ENCODE measurements at regions not wholly inside any gene's neighbourhood (a gene's known extent, or its start where the extent isn't known, plus 50 kb on each side); places are given as distances from the start of the nearest gene placed in this dataset.

- no peak for DNase-seq (ENCODE audit: low read depth)
- no peak overlapping the region for H3K4me3 ChIP-seq (ENCODE audit: low read length)
- TF ChIP-seq CTCF (conservative IDR thresholded peaks at IDR 0.05; ENCODE audit: low read depth, low read length) = no peak
These were observed 404.2 kb downstream of the KCNRG start for GRCh38 chr13:50419331-50419865.

DNA sequence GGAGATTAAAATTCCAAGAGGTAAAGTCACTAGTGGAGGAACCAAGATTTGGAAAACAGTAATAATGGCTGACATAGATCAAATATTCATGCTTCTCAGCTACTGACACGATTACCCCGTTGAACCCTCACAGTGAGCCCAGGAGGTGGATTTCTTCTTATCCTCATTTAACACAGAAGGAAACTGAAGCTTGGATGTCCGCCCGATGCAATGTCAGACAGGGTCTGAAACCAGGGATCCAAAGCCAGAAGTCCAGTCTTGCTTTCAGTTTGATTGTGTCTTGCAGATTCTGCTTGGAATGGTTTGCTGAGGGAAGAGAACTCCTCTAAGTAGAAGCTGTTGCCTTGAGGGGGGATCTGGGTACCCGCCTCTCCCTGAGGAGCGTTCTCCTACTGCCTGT is 404.7 kb downstream of the KCNRG start:
- TF ChIP-seq CTCF (conservative IDR thresholded peaks at IDR 0.05; ENCODE audit: low read depth, low read length) = no peak
- no peak overlapping the region for H3K4me3 ChIP-seq (ENCODE audit: low read length)
- no peak for DNase-seq (ENCODE audit: low read depth)

- DNase-seq (ENCODE audit: low read depth) = no peak
- TF ChIP-seq CTCF (conservative IDR thresholded peaks at IDR 0.05; ENCODE audit: low read depth, low read length) = no peak
- H3K4me3 ChIP-seq (ENCODE audit: low read length) = no peak overlapping the region
These were observed 405.7 kb downstream of the KCNRG start for GRCh38 chr13:50420718-50421472.

- TF ChIP-seq CTCF (conservative IDR thresholded peaks at IDR 0.05; ENCODE audit: low read depth, low read length) = no peak
- DNase-seq (ENCODE audit: low read depth) = peak; percentile 68
- H3K4me3 ChIP-seq (ENCODE audit: low read length) = no peak overlapping the region
These were observed 406.4 kb downstream of the KCNRG start for GRCh38 chr13:50421473-50422130.

GRCh38 chr13:50422181-50423148 is 407.2 kb downstream of the KCNRG start:
- no peak for TF ChIP-seq CTCF (conservative IDR thresholded peaks at IDR 0.05; ENCODE audit: low read depth, low read length)
- no peak overlapping the region for H3K4me3 ChIP-seq (ENCODE audit: low read length)

DNA sequence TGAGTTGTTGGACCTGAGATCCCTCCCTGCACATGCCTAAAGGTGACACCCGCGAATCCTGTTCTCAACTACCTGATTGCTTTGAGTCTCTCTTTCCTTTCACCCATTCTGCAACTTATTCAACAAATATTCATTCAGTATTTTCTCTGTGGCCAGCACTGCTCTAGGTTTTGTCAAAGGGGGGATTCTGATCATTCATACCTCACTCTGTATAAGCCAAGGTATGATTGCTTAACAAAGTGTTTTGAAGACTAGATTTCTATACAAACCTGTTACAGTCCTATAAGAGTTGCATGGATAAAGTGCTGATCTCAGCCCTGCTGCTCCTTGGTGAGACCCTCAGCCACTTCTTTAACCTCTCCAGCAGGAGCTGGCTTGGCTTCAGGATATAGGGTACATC is 409.7 kb downstream of the KCNRG start:
- H3K4me3 ChIP-seq (ENCODE audit: low read length) = no peak overlapping the region
- no peak for DNase-seq (ENCODE audit: low read depth)
- no peak for TF ChIP-seq CTCF (conservative IDR thresholded peaks at IDR 0.05; ENCODE audit: low read depth, low read length)

More at GRCh38 chr13:50422181-50423148, 407.2 kb downstream of the KCNRG start:
- DNase-seq (ENCODE audit: low read depth) = no peak
